ENCODE measurements at regions not wholly inside any gene's neighbourhood (a gene's known extent, or its start where the extent isn't known, plus 50 kb on each side); places are given as distances from the start of the nearest gene placed in this dataset.
A peak's percentile ranks its signal among the peaks of the same experiment; 100 is the strongest.

GRCh38 chr14:71396050-71396677 lies 488.9 kb downstream of the PCNX1 start:
- Histone ChIP-seq H3K27ac (peak overlapping the region in 2 of 8 donors; percentile 22 to 89), H3K9me3 (no peaks in the 10 kb centered on the region), H3K4me1 (peaks cover 18 to 88% (median 38%) of the 10 kb centered on the region in 6 donors), H3K4me3 (no peak overlapping the region), H3K27me3 (replicated peaks in 1 of 7) (no peaks in the 10 kb centered on the region), H3K36me3 (no peaks in the 10 kb centered on the region)
- intact Hi-C loops (cut with DNase I; ENCODE audit: low total_unique reads), result no loop called here
- no peak for DNase-seq
- 88 to 94% (median 91%) methylated on average over 3 of the region's 3 CpGs for WGBS, 5 donors
- no peak for TF ChIP-seq CTCF (IDR thresholded peaks at IDR 0.05 in 8 of 11, conservative IDR thresholded peaks at IDR 0.05 in 3 of 11)
- TF ChIP-seq POLR2A (IDR thresholded peaks at IDR 0.05), result no peak
- TF ChIP-seq POLR2AphosphoS5 (IDR thresholded peaks at IDR 0.05), result no peak

GRCh38 chr14:71397371-71397770 lies 490.1 kb downstream of the PCNX1 start:
- no peak for DNase-seq
- Histone ChIP-seq H3K27me3 (replicated peaks in 1 of 7) (no peaks in the 10 kb centered on the region), H3K4me3 (no peak overlapping the region), H3K36me3 (no peaks in the 10 kb centered on the region), H3K27ac (peak overlapping the region in 4 of 8 donors; percentile 89 to 95 (median 92)), H3K4me1 (peaks cover 20 to 88% (median 35%) of the 10 kb centered on the region in 6 donors), H3K9me3 (no peaks in the 10 kb centered on the region)
- TF ChIP-seq POLR2AphosphoS5 (IDR thresholded peaks at IDR 0.05), result no peak
- TF ChIP-seq CTCF (IDR thresholded peaks at IDR 0.05 in 8 of 11, conservative IDR thresholded peaks at IDR 0.05 in 3 of 11), result no peak
- TF ChIP-seq POLR2A (IDR thresholded peaks at IDR 0.05), result no peak
- intact Hi-C loops (cut with DNase I; ENCODE audit: low total_unique reads), result no loop called here

- H3K4me1 ChIP-seq, result peaks cover 20 to 92% (median 42%) of the 10 kb centered on the region in 6 donors
- H3K9me3 ChIP-seq, result no peaks in the 10 kb centered on the region
- no peak for DNase-seq
- TF ChIP-seq POLR2A (IDR thresholded peaks at IDR 0.05) (no peak), POLR2AphosphoS5 (IDR thresholded peaks at IDR 0.05) (no peak), CTCF (IDR thresholded peaks at IDR 0.05 in 8 of 11, conservative IDR thresholded peaks at IDR 0.05 in 3 of 11) (no peak)
- 71 to 95% (median 88%) methylated on average over 3 of the region's 3 CpGs for WGBS, 5 donors
- H3K36me3 ChIP-seq, result no peaks in the 10 kb centered on the region
- H3K27me3 ChIP-seq (replicated peaks in 1 of 7), result no peaks in the 10 kb centered on the region
- intact Hi-C loops (cut with DNase I; ENCODE audit: low total_unique reads), result no loop called here
- peak overlapping the region in 1 of 8 donors; percentile 55 for H3K4me3 ChIP-seq
- H3K27ac ChIP-seq, result peak overlapping the region; percentile 81 to 95 (median 89)
Observed at GRCh38 chr14:71398450-71398849, 491.2 kb downstream of the PCNX1 start.

GRCh38 chr14:71399057-71399487 lies 491.8 kb downstream of the PCNX1 start:
- no peaks in the 10 kb centered on the region for H3K27me3 ChIP-seq (replicated peaks in 1 of 7)
- WGBS, 5 donors, result 9 to 28% (median 21%) methylated on average over 2 to 3 of the region's 3 CpGs
- DNase-seq, result no peak
- intact Hi-C loops (cut with DNase I; ENCODE audit: low total_unique reads), result no loop called here
- H3K27ac ChIP-seq, result peak overlapping the region; percentile 81 to 95 (median 89)
- peaks cover 20 to 92% (median 47%) of the 10 kb centered on the region in 6 donors for H3K4me1 ChIP-seq
- peak overlapping the region in 1 of 8 donors; percentile 55 for H3K4me3 ChIP-seq
- H3K36me3 ChIP-seq, result no peaks in the 10 kb centered on the region
- peak in 1 of 3 donors; percentile 20 for TF ChIP-seq POLR2A (IDR thresholded peaks at IDR 0.05)
- no peak for TF ChIP-seq CTCF (IDR thresholded peaks at IDR 0.05 in 8 of 11, conservative IDR thresholded peaks at IDR 0.05 in 3 of 11)
- peak in 1 of 3 donors; percentile 88 for TF ChIP-seq POLR2AphosphoS5 (IDR thresholded peaks at IDR 0.05)
- no peaks in the 10 kb centered on the region for H3K9me3 ChIP-seq
